ENCODE measurements at regions not wholly inside any gene's neighbourhood (a gene's known extent, or its start where the extent isn't known, plus 50 kb on each side); places are given as distances from the start of the nearest gene placed in this dataset.

DNA sequence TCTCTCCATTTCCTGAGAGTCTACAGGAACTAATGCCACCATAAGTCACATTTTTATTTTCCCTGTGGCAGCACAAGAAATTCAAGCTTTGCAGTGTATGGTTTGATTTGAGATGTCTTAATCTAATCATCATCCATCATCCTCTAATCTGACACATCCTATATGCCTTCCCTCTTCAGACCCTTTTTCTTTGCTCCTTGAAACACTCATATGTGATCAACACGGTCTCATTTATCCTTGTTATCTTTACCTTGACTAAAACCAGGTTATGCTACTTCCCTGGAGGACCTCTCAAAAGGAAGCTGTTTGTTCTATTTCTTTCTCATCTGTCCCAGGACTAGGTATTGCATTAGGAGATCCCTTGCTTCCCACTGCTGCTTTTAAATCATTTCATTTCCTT, 146.9 kb upstream of the MRPS30 start:
- TF ChIP-seq, protein P1, sequence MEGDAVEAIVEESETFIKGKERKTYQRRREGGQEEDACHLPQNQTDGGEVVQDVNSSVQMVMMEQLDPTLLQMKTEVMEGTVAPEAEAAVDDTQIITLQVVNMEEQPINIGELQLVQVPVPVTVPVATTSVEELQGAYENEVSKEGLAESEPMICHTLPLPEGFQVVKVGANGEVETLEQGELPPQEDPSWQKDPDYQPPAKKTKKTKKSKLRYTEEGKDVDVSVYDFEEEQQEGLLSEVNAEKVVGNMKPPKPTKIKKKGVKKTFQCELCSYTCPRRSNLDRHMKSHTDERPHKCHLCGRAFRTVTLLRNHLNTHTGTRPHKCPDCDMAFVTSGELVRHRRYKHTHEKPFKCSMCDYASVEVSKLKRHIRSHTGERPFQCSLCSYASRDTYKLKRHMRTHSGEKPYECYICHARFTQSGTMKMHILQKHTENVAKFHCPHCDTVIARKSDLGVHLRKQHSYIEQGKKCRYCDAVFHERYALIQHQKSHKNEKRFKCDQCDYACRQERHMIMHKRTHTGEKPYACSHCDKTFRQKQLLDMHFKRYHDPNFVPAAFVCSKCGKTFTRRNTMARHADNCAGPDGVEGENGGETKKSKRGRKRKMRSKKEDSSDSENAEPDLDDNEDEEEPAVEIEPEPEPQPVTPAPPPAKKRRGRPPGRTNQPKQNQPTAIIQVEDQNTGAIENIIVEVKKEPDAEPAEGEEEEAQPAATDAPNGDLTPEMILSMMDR (IDR thresholded peaks at IDR 0.05), result no peak
- TF ChIP-seq EP300 (IDR thresholded peaks at IDR 0.05) (no peak), POLR2A (IDR thresholded peaks at IDR 0.05) (no peak)

Data from tibial nerve (tissue), 4 donors.